Neural progenitor cell (in vitro differentiated cells): ENCODE measurements at regions not wholly inside any gene's neighbourhood (a gene's known extent, or its start where the extent isn't known, plus 50 kb on each side); places are given as distances from the start of the nearest gene placed in this dataset.

Experiments used
- CTCF ChIP-seq: fragments of 200-600 bp; sonication (generic); IDR thresholded peaks from 2 replicates; pipeline ENCODE4 v1.5.1; 2017; ENCODE audit warnings: antibody characterized with exemption, mild to moderate bottlenecking
- EZH2 ChIP-seq: fragments of 200-600 bp; sonication (generic); IDR thresholded peaks from 2 replicates; pipeline ENCODE4 v1.6.1; 2017; ENCODE audit warnings: antibody characterized with exemption, mild to moderate bottlenecking, moderate library complexity

- TF ChIP-seq CTCF (no peak), EZH2 (no peak)
Measured at GRCh38 chr6:168198302-168199180, 119.5 kb upstream of the FRMD1 start.
